ENCODE measurements at regions not wholly inside any gene's neighbourhood (a gene's known extent, or its start where the extent isn't known, plus 50 kb on each side); places are given as distances from the start of the nearest gene placed in this dataset.

GRCh38 chr5:1699394-1699793, 100.2 kb downstream of the MRPL36 start:
- TF ChIP-seq CTCF (conservative IDR thresholded peaks at IDR 0.05; ENCODE audit: low read length) (no peak), EZH2phosphoT487 (IDR thresholded peaks at IDR 0.05; ENCODE audit: borderline replicate concordance) (no peak)
